SK-N-SH (cell line): ENCODE measurements at regions not wholly inside any gene's neighbourhood (a gene's known extent, or its start where the extent isn't known, plus 50 kb on each side); places are given as distances from the start of the nearest gene placed in this dataset.

Experiments
- CHD2 ChIP-seq: fragments of 150-350 bp; IDR thresholded peaks from 2 replicates; pipeline ENCODE4 v1.6.1; 2018; ENCODE audit warnings: low read length; ENCODE audit not compliant: partially characterized antibody
- CTCF ChIP-seq: fragments of 200-600 bp; sonication (generic); IDR thresholded peaks from 2 replicates; pipeline ENCODE4 v1.6.1; 2017; ENCODE audit warnings: antibody characterized with exemption, mild to moderate bottlenecking, moderate library complexity
- ELF1 ChIP-seq: IDR thresholded peaks from 2 replicates; pipeline ENCODE4 v1.4.0; 2012
- EP300 ChIP-seq, 2 experiments: IDR thresholded peaks; 2 replicates each; pipeline versions ENCODE4 v1.4.0 to v1.6.1; 2012; ENCODE audit warnings: borderline replicate concordance in 1 of 2, low read depth in 1 of 2, low read length in 1 of 2
- EZH2phosphoT487 ChIP-seq: fragments of 200-600 bp; sonication (generic); IDR thresholded peaks from 2 replicates; pipeline ENCODE4 v1.6.1; 2017; ENCODE audit warnings: low read depth, mixed run types, mild to moderate bottlenecking, antibody characterized with exemption, moderate library complexity, borderline replicate concordance
- FOXM1 ChIP-seq: IDR thresholded peaks from 2 replicates; pipeline ENCODE4 v1.4.0; 2012; ENCODE audit warnings: low read depth, mild to moderate bottlenecking
- GABPA ChIP-seq: IDR thresholded peaks from 2 replicates; pipeline ENCODE4 v1.4.0; 2012; ENCODE audit warnings: low read depth, mild to moderate bottlenecking
- POLR2AphosphoS5 ChIP-seq: IDR thresholded peaks from 2 replicates; pipeline ENCODE4 v1.6.1; 2012; ENCODE audit warnings: low read depth, low read length
- RAD21 ChIP-seq: IDR thresholded peaks from 2 replicates; pipeline ENCODE4 v1.6.1; 2012; ENCODE audit warnings: mild to moderate bottlenecking, low read length
- RFX5 ChIP-seq: IDR thresholded peaks from 2 replicates; pipeline ENCODE4 v1.6.1; 2012; ENCODE audit warnings: mild to moderate bottlenecking, improper control_type of control experiment, low read length
- SIN3A ChIP-seq: IDR thresholded peaks from 2 replicates; pipeline ENCODE4 v1.6.1; 2012; ENCODE audit warnings: low read depth, mild to moderate bottlenecking, low read length, moderate library complexity, borderline replicate concordance
- TCF12 ChIP-seq: IDR thresholded peaks from 2 replicates; pipeline ENCODE4 v1.4.0; 2012
- TF ChIP-seq, protein P1 (sequence below): IDR thresholded peaks from 2 replicates; pipeline ENCODE4 v1.4.0; 2012; ENCODE audit warnings: low read depth, borderline replicate concordance
- TF ChIP-seq, protein P2 (sequence below): IDR thresholded peaks from 2 replicates; pipeline ENCODE4 v1.6.1; 2012; ENCODE audit warnings: mild to moderate bottlenecking, low read depth, low read length, moderate library complexity

- TF ChIP-seq POLR2AphosphoS5 (no peak), CTCF (no peak), EP300 (IDR thresholded peaks at IDR 0.05; ENCODE audit: borderline replicate concordance in 1 of 2, low read depth in 1 of 2, low read length in 1 of 2) (no peak), GABPA (no peak), EZH2phosphoT487 (no peak), SIN3A (no peak), RFX5 (no peak), TCF12 (no peak), RAD21 (no peak), CHD2 (no peak), FOXM1 (no peak), ELF1 (no peak)
- TF ChIP-seq, protein P1, sequence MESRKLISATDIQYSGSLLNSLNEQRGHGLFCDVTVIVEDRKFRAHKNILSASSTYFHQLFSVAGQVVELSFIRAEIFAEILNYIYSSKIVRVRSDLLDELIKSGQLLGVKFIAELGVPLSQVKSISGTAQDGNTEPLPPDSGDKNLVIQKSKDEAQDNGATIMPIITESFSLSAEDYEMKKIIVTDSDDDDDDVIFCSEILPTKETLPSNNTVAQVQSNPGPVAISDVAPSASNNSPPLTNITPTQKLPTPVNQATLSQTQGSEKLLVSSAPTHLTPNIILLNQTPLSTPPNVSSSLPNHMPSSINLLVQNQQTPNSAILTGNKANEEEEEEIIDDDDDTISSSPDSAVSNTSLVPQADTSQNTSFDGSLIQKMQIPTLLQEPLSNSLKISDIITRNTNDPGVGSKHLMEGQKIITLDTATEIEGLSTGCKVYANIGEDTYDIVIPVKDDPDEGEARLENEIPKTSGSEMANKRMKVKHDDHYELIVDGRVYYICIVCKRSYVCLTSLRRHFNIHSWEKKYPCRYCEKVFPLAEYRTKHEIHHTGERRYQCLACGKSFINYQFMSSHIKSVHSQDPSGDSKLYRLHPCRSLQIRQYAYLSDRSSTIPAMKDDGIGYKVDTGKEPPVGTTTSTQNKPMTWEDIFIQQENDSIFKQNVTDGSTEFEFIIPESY, result no peak
- TF ChIP-seq, protein P2, sequence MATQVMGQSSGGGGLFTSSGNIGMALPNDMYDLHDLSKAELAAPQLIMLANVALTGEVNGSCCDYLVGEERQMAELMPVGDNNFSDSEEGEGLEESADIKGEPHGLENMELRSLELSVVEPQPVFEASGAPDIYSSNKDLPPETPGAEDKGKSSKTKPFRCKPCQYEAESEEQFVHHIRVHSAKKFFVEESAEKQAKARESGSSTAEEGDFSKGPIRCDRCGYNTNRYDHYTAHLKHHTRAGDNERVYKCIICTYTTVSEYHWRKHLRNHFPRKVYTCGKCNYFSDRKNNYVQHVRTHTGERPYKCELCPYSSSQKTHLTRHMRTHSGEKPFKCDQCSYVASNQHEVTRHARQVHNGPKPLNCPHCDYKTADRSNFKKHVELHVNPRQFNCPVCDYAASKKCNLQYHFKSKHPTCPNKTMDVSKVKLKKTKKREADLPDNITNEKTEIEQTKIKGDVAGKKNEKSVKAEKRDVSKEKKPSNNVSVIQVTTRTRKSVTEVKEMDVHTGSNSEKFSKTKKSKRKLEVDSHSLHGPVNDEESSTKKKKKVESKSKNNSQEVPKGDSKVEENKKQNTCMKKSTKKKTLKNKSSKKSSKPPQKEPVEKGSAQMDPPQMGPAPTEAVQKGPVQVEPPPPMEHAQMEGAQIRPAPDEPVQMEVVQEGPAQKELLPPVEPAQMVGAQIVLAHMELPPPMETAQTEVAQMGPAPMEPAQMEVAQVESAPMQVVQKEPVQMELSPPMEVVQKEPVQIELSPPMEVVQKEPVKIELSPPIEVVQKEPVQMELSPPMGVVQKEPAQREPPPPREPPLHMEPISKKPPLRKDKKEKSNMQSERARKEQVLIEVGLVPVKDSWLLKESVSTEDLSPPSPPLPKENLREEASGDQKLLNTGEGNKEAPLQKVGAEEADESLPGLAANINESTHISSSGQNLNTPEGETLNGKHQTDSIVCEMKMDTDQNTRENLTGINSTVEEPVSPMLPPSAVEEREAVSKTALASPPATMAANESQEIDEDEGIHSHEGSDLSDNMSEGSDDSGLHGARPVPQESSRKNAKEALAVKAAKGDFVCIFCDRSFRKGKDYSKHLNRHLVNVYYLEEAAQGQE, result no peak
Observed at GRCh38 chr13:26895808-26896466, 135.4 kb upstream of the GPR12 start.
